ENCODE measurements at regions not wholly inside any gene's neighbourhood (a gene's known extent, or its start where the extent isn't known, plus 50 kb on each side); places are given as distances from the start of the nearest gene placed in this dataset.

GRCh38 chr3:111471831-111472230 is 70.2 kb upstream of the CD96 start:
- no peak for TF ChIP-seq CTCF (IDR thresholded peaks at IDR 0.05)

DNA sequence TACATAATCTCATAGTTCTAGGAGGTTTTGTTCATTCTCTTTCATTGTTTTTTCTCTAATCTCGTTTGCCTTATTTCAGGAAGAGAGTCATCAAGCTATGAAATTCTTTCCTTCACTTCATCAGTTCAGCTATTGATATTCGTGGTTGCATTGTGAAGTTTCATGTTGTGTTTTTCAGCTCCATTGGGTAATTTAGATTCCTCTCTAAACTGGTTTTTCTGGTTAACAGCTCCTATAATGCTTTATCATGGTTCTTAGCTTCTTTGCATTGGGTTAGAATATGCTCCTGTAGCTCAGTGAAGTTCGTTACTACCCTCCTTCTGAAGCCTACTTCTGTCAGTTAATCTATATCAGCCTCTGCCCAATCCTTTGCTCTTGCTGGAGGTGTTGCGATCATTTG is 69.4 kb upstream of the CD96 start:
- peaks cover 6% of the 10 kb centered on the region for H3K36me3 Mint-ChIP-seq (ENCODE audit: low read depth)
- H3K27me3 Mint-ChIP-seq (ENCODE audit: low read depth, poor library complexity) = peaks cover 5% of the 10 kb centered on the region
- H3K9me3 Mint-ChIP-seq = peaks cover 22% of the 10 kb centered on the region
- DNase-seq = no peak
- H3K4me3 Mint-ChIP-seq = no peak overlapping the region
- no peak overlapping the region for H3K27ac Mint-ChIP-seq
- no peak for TF ChIP-seq CTCF (IDR thresholded peaks at IDR 0.05)
- H3K4me1 Mint-ChIP-seq = peaks cover 33% of the 10 kb centered on the region

More at GRCh38 chr3:111471831-111472230, 70.2 kb upstream of the CD96 start:
- peaks cover 6% of the 10 kb centered on the region for H3K36me3 Mint-ChIP-seq (ENCODE audit: low read depth)
- no peak overlapping the region for H3K27ac Mint-ChIP-seq
- peaks cover 5% of the 10 kb centered on the region for H3K27me3 Mint-ChIP-seq (ENCODE audit: low read depth, poor library complexity)
- peaks cover 22% of the 10 kb centered on the region for H3K9me3 Mint-ChIP-seq
- H3K4me3 Mint-ChIP-seq = no peak overlapping the region
- no peak for DNase-seq
- peaks cover 29% of the 10 kb centered on the region for H3K4me1 Mint-ChIP-seq

DNA sequence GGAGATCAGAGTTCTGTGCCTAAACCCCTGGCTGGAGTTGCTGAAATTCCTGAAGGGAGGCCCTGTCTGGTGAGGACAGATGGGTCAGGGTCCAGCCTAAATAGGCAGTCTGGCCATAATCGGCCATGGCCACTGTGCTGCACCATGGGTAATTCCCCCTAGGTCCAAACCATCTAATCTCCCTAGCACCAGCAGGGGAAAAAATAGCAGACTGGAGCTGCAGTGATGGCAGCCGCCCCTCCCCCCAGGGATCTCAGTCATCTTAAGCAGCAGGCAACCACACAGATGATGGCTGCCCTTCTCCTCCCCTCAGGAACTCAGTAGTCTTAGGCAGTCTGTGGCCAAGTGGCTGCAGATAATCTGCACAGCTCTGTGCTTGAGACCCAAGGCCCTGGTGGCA is 68.4 kb upstream of the CD96 start:
- H3K36me3 Mint-ChIP-seq (ENCODE audit: low read depth) = peaks cover 6% of the 10 kb centered on the region
- peaks cover 5% of the 10 kb centered on the region for H3K27me3 Mint-ChIP-seq (ENCODE audit: low read depth, poor library complexity)
- H3K4me3 Mint-ChIP-seq = no peak overlapping the region
- no peak overlapping the region for H3K27ac Mint-ChIP-seq
- peaks cover 34% of the 10 kb centered on the region for H3K4me1 Mint-ChIP-seq
- peak; percentile 19 for DNase-seq
- TF ChIP-seq CTCF (IDR thresholded peaks at IDR 0.05) = no peak
- peaks cover 22% of the 10 kb centered on the region for H3K9me3 Mint-ChIP-seq

DNA sequence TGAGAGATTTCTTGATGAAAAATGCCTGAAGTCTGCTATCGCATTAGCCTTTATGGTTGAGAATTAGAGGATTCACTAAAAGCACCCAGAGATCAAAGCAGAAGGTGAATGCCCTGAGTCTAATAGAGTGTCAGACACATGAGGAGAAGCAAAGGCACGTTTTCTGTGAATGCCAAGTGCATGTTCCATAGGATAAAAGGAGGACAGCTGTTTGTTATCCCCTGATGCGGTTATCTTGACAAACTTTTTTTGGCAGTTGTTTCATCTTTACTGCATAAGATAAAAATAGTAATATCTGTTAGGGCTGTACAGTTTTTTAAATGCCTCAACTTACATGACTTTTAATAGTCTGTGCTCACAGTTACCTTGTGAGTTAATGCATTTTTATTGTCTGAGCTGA is 65.3 kb upstream of the CD96 start:
- TF ChIP-seq CTCF (IDR thresholded peaks at IDR 0.05) = no peak
- Mint-ChIP-seq H3K27me3 (ENCODE audit: low read depth, poor library complexity) (peaks cover 8% of the 10 kb centered on the region), H3K4me3 (no peak overlapping the region), H3K4me1 (peaks cover 34% of the 10 kb centered on the region), H3K9me3 (peaks cover 10% of the 10 kb centered on the region), H3K27ac (peak overlapping the region; percentile 60), H3K36me3 (ENCODE audit: low read depth) (peaks cover 6% of the 10 kb centered on the region)
- no peak for DNase-seq

DNA sequence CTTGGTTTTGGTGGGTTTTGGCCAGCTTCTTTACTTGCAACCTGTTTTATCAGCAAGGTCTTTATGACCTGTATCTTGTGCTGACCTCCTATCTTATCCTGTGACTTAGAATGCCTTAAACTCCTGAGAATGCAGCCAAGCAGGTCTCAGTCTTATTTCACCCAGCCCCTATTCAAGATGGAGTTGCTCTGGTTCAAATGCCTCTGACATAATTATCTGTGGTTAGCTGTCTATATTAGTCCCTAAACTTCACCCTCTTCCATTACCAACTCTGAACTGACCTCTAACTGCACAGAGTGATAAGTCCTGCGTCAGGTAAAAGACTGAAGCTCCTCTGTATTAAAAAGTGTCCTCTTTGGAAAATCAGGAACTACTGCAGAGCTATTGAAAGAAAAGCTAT is 61.9 kb upstream of the CD96 start:
- H3K27me3 Mint-ChIP-seq (ENCODE audit: low read depth, poor library complexity) = peaks cover 3% of the 10 kb centered on the region
- no peak overlapping the region for H3K27ac Mint-ChIP-seq
- peaks cover 26% of the 10 kb centered on the region for H3K4me1 Mint-ChIP-seq
- no peaks in the 10 kb centered on the region for H3K36me3 Mint-ChIP-seq (ENCODE audit: low read depth)
- no peak for TF ChIP-seq CTCF (IDR thresholded peaks at IDR 0.05)
- H3K4me3 Mint-ChIP-seq = no peak overlapping the region
- H3K9me3 Mint-ChIP-seq = no peaks in the 10 kb centered on the region
- DNase-seq = no peak

DNA sequence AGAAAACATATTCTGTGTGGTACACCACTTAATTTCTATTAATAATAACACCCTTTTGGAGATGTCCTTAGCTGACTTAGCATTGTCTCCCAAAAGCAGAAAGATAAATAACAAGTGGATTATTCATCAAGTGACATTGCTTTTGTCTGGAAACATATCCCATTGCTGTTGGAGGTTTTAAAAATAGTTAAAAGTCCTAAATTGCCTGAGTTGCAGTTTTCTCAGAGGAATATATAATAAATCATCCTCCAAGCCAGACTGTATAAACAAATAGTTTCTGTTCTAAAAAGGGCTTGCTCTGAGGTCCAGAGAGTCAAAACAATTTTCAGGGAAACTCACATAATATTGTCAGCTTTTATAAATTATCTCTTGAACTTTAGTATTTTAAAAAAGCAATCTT is 60.4 kb upstream of the CD96 start:
- Mint-ChIP-seq H3K36me3 (ENCODE audit: low read depth) (no peaks in the 10 kb centered on the region), H3K27ac (no peak overlapping the region), H3K27me3 (ENCODE audit: low read depth, poor library complexity) (peaks cover 3% of the 10 kb centered on the region), H3K4me3 (no peak overlapping the region), H3K9me3 (peaks cover 2% of the 10 kb centered on the region), H3K4me1 (peaks cover 11% of the 10 kb centered on the region)
- TF ChIP-seq CTCF (IDR thresholded peaks at IDR 0.05) = no peak
- DNase-seq = no peak
